ENCODE measurements at regions not wholly inside any gene's neighbourhood (a gene's known extent, or its start where the extent isn't known, plus 50 kb on each side); places are given as distances from the start of the nearest gene placed in this dataset.
"Not testable (repeated sequence)": the region's sequence is repeated elsewhere in the genome, so short reads cannot be mapped to it uniquely, and the experiment has no call there.

- DNase-seq (ENCODE audit: low read depth), result no peak
These were observed 1653.4 kb downstream of the EFNA5 start for GRCh38 chr5:106017243-106017857.

GRCh38 chr5:106014262-106014661 is 1656.5 kb downstream of the EFNA5 start:
- Histone ChIP-seq H3K4me2 (ENCODE audit: low read length) (no peak overlapping the region), H3K9me3 (ENCODE audit: insufficient read depth, low read depth, low read length) (no peaks in the 10 kb centered on the region), H3K27me3 (ENCODE audit: insufficient read depth, low read length) (no peaks in the 10 kb centered on the region), H3K4me3 (ENCODE audit: insufficient read depth, low read depth, low read length) (no peak overlapping the region), H3K36me3 (ENCODE audit: insufficient read depth, low read length) (no peaks in the 10 kb centered on the region), H2AFZ (ENCODE audit: low read depth, low read length) (no peak overlapping the region), H3K27ac (ENCODE audit: low read depth, low read length) (no peak overlapping the region), H3K9ac (ENCODE audit: low read length) (no peak overlapping the region), H3K79me2 (ENCODE audit: insufficient read depth, low read length) (no peaks in the 10 kb centered on the region), H4K20me1 (ENCODE audit: insufficient read depth, low read length) (no peaks in the 10 kb centered on the region), H3K4me1 (ENCODE audit: insufficient read depth, low read length) (no peaks in the 10 kb centered on the region)
- no peak for FAIRE-seq
- no peak for DNase-seq (ENCODE audit: low read depth)
- Mint-ChIP-seq H3K27ac (ENCODE audit: unreplicated experiment) (no peak overlapping the region), H3K27me3 (ENCODE audit: low read depth, unreplicated experiment) (no peaks in the 10 kb centered on the region), H3K9me3 (ENCODE audit: unreplicated experiment) (no peaks in the 10 kb centered on the region), H3K4me3 (ENCODE audit: unreplicated experiment) (no peak overlapping the region), H3K36me3 (ENCODE audit: low read depth, unreplicated experiment) (no peaks in the 10 kb centered on the region), H3K4me1 (ENCODE audit: low read depth, unreplicated experiment) (no peaks in the 10 kb centered on the region)
- no peak for TF ChIP-seq EZH2 (IDR thresholded peaks at IDR 0.05; ENCODE audit: insufficient read depth, low read length)
- no peak for TF ChIP-seq CTCF (IDR thresholded peaks at IDR 0.05; ENCODE audit: insufficient read depth, low read depth, low read length)

More at GRCh38 chr5:106017243-106017857, 1653.4 kb downstream of the EFNA5 start:
- Histone ChIP-seq H3K4me2 (ENCODE audit: low read length) (no peak overlapping the region), H3K4me1 (ENCODE audit: insufficient read depth, low read length) (peaks cover 2% of the 10 kb centered on the region), H3K27ac (ENCODE audit: low read depth, low read length) (no peak overlapping the region), H3K4me3 (ENCODE audit: insufficient read depth, low read depth, low read length) (no peak overlapping the region), H4K20me1 (ENCODE audit: insufficient read depth, low read length) (no peaks in the 10 kb centered on the region), H3K27me3 (ENCODE audit: insufficient read depth, low read length) (no peaks in the 10 kb centered on the region), H3K9ac (ENCODE audit: low read length) (no peak overlapping the region), H3K36me3 (ENCODE audit: insufficient read depth, low read length) (no peaks in the 10 kb centered on the region), H3K9me3 (ENCODE audit: insufficient read depth, low read depth, low read length) (no peaks in the 10 kb centered on the region), H2AFZ (ENCODE audit: low read depth, low read length) (no peak overlapping the region), H3K79me2 (ENCODE audit: insufficient read depth, low read length) (no peaks in the 10 kb centered on the region)
- TF ChIP-seq CTCF (IDR thresholded peaks at IDR 0.05; ENCODE audit: insufficient read depth, low read depth, low read length), result no peak
- TF ChIP-seq EZH2 (IDR thresholded peaks at IDR 0.05; ENCODE audit: insufficient read depth, low read length), result no peak
- Mint-ChIP-seq H3K36me3 (ENCODE audit: low read depth, unreplicated experiment) (no peaks in the 10 kb centered on the region), H3K4me3 (ENCODE audit: unreplicated experiment) (no peak overlapping the region), H3K27ac (ENCODE audit: unreplicated experiment) (no peak overlapping the region), H3K9me3 (ENCODE audit: unreplicated experiment) (no peaks in the 10 kb centered on the region), H3K4me1 (ENCODE audit: low read depth, unreplicated experiment) (no peaks in the 10 kb centered on the region), H3K27me3 (ENCODE audit: low read depth, unreplicated experiment) (no peaks in the 10 kb centered on the region)
- no peak for FAIRE-seq

- no peak overlapping the region for H3K4me3 ChIP-seq (ENCODE audit: insufficient read depth, low read depth, low read length)
- no peak overlapping the region for H3K27ac ChIP-seq (ENCODE audit: low read depth, low read length)
- no peaks in the 10 kb centered on the region for H3K4me1 Mint-ChIP-seq (ENCODE audit: low read depth, unreplicated experiment)
- H3K27ac Mint-ChIP-seq (ENCODE audit: unreplicated experiment), result no peak overlapping the region
- no peaks in the 10 kb centered on the region for H3K4me1 ChIP-seq (ENCODE audit: insufficient read depth, low read length)
- TF ChIP-seq CTCF (IDR thresholded peaks at IDR 0.05; ENCODE audit: insufficient read depth, low read depth, low read length), result no peak
- no peak for TF ChIP-seq EZH2 (IDR thresholded peaks at IDR 0.05; ENCODE audit: insufficient read depth, low read length)
- no peak overlapping the region for H2AFZ ChIP-seq (ENCODE audit: low read depth, low read length)
- H3K9me3 ChIP-seq (ENCODE audit: insufficient read depth, low read depth, low read length), result no peaks in the 10 kb centered on the region
- FAIRE-seq (no peak), DNase-seq (ENCODE audit: low read depth) (no peak)
- no peaks in the 10 kb centered on the region for H3K27me3 ChIP-seq (ENCODE audit: insufficient read depth, low read length)
- no peaks in the 10 kb centered on the region for H3K27me3 Mint-ChIP-seq (ENCODE audit: low read depth, unreplicated experiment)
- H3K36me3 ChIP-seq (ENCODE audit: insufficient read depth, low read length), result no peaks in the 10 kb centered on the region
- H4K20me1 ChIP-seq (ENCODE audit: insufficient read depth, low read length), result no peaks in the 10 kb centered on the region
- H3K79me2 ChIP-seq (ENCODE audit: insufficient read depth, low read length), result no peaks in the 10 kb centered on the region
- H3K4me2 ChIP-seq (ENCODE audit: low read length), result no peak overlapping the region
- no peaks in the 10 kb centered on the region for H3K36me3 Mint-ChIP-seq (ENCODE audit: low read depth, unreplicated experiment)
- no peak overlapping the region for H3K9ac ChIP-seq (ENCODE audit: low read length)
- H3K4me3 Mint-ChIP-seq (ENCODE audit: unreplicated experiment), result no peak overlapping the region
- peaks cover 6% of the 10 kb centered on the region for H3K9me3 Mint-ChIP-seq (ENCODE audit: unreplicated experiment)
These were observed 1664.5 kb downstream of the EFNA5 start for GRCh38 chr5:106006242-106006641.

GRCh38 chr5:105998991-105999390 is 1671.7 kb downstream of the EFNA5 start:
- not testable (repeated sequence) for H3K36me3 ChIP-seq (ENCODE audit: insufficient read depth, low read length); FAIRE-seq; H3K4me3 Mint-ChIP-seq (ENCODE audit: unreplicated experiment); H3K27ac Mint-ChIP-seq (ENCODE audit: unreplicated experiment); H3K4me1 ChIP-seq (ENCODE audit: insufficient read depth, low read length); H3K27me3 ChIP-seq (ENCODE audit: insufficient read depth, low read length); DNase-seq (ENCODE audit: low read depth); H4K20me1 ChIP-seq (ENCODE audit: insufficient read depth, low read length); H3K4me3 ChIP-seq (ENCODE audit: insufficient read depth, low read depth, low read length); H3K4me1 Mint-ChIP-seq (ENCODE audit: low read depth, unreplicated experiment); H3K79me2 ChIP-seq (ENCODE audit: insufficient read depth, low read length); H3K9me3 Mint-ChIP-seq (ENCODE audit: unreplicated experiment); H3K9ac ChIP-seq (ENCODE audit: low read length); H2AFZ ChIP-seq (ENCODE audit: low read depth, low read length); H3K27ac ChIP-seq (ENCODE audit: low read depth, low read length); H3K27me3 Mint-ChIP-seq (ENCODE audit: low read depth, unreplicated experiment); H3K9me3 ChIP-seq (ENCODE audit: insufficient read depth, low read depth, low read length); H3K4me2 ChIP-seq (ENCODE audit: low read length); H3K36me3 Mint-ChIP-seq (ENCODE audit: low read depth, unreplicated experiment)

Measured in astrocyte (in vitro differentiated cells and primary cell).